ENCODE measurements at regions not wholly inside any gene's neighbourhood (a gene's known extent, or its start where the extent isn't known, plus 50 kb on each side); places are given as distances from the start of the nearest gene placed in this dataset.

- TF ChIP-seq CREB1 (IDR thresholded peaks at IDR 0.05; ENCODE audit: low read depth) (no peak), TEAD4 (IDR thresholded peaks at IDR 0.05) (no peak), MAX (IDR thresholded peaks at IDR 0.05) (no peak), RAD21 (IDR thresholded peaks at IDR 0.05; ENCODE audit: low read depth) (no peak), YY1 (IDR thresholded peaks at IDR 0.05; ENCODE audit: low read depth) (no peak), TAF1 (IDR thresholded peaks at IDR 0.05; ENCODE audit: low read depth) (no peak), CEBPB (IDR thresholded peaks at IDR 0.05) (no peak), FOXM1 (IDR thresholded peaks at IDR 0.05; ENCODE audit: borderline replicate concordance, low read depth) (no peak)
Observed at GRCh38 chr9:89743573-89744254, 138.9 kb downstream of the GADD45G start.
